ENCODE measurements at regions not wholly inside any gene's neighbourhood (a gene's known extent, or its start where the extent isn't known, plus 50 kb on each side); places are given as distances from the start of the nearest gene placed in this dataset.

DNA sequence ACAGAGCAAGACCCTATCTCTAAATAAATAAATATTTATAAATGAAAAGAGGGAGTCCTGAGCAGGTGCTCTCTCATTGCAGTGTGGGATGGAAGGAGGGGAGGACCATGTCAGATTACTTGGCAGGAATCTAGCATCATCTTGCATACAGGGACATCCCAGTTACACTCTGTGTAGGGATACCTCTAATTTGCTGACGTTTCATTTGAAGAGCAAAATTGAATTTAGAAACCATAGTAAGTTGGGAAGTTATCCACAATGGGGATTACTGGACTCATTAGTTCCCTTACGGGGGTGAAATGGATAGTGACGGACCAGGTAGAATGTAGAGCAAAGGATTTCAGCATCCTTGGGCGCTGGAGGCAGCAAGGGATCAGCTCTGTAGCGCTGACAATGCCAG, 52.1 kb downstream of the ARHGEF18 start (continued):
- TF ChIP-seq ZNF449 (CRISPR knock-in tag; IDR thresholded peaks at IDR 0.05) (no peak), SMARCE1 (IDR thresholded peaks at IDR 0.05) (no peak), MAFG (tag; conservative IDR thresholded peaks at IDR 0.05) (0 out of 2 replicates have a peak, but pooled peaks have one; percentile 35), ZNF644 (tag; IDR thresholded peaks at IDR 0.05; ENCODE audit: low read depth) (no peak), HDAC2 (IDR thresholded peaks at IDR 0.05) (no peak), MAFK (IDR thresholded peaks at IDR 0.05; ENCODE audit: low read length) (peak; percentile 47; the same call in 1 of the 2 replicates), EP400 (IDR thresholded peaks at IDR 0.05) (no peak), CHD4 (IDR thresholded peaks at IDR 0.05; ENCODE audit: insufficient read depth, insufficient replicate concordance, low read depth, low read length, poor library complexity, severe bottlenecking) (no peak), TAF9B (IDR thresholded peaks at IDR 0.05; ENCODE audit: partially characterized antibody) (no peak)

GRCh38 chr19:7401694-7402093, 53.0 kb downstream of the ARHGEF18 start:
- ATAC-seq: no peak
- ChIA-PET POLR2A (no interaction called here), CTCF (ENCODE audit: low intra/inter-chr PET ratio) (no interaction called here)
- intact Hi-C loops (cut with micrococcal nuclease) (no loop called here), in situ Hi-C loops (cut with MboI) (no loop called here)
- DNase-seq (ENCODE audit: extremely low read depth in 1 of 4, low spot score in 3 of 4): no peak
- Histone ChIP-seq H3K9ac (ENCODE audit: insufficient read depth in 1 of 2, low read depth in 2 of 2, low read length in 2 of 2) (no peak overlapping the region), H3K27me3 (ENCODE audit: control insufficient read depth in 2 of 2, insufficient read depth in 2 of 2, low read length in 2 of 2) (no peaks in the 10 kb centered on the region), H3K4me3 (no peak overlapping the region), H3K4me2 (ENCODE audit: insufficient read depth, low read length) (no peak overlapping the region), H3K9me3 (replicated peaks; ENCODE audit: control insufficient read depth, insufficient read depth, low read depth, low read length) (no peaks in the 10 kb centered on the region), H3K79me2 (ENCODE audit: control insufficient read depth, insufficient read depth, low read length) (peaks cover 7% of the 10 kb centered on the region), H3K36me3 (ENCODE audit: control insufficient read depth, insufficient read depth, low read length) (no peaks in the 10 kb centered on the region; the same call in 2 of the 3 replicates), H3K27ac (ENCODE audit: extremely low read depth, low read depth, low read length) (no peak overlapping the region), H2AFZ (ENCODE audit: low read depth, low read length) (no peak overlapping the region), H4K20me1 (replicated peaks; ENCODE audit: control insufficient read depth, insufficient read depth, low read length) (no peaks in the 10 kb centered on the region), H3K4me1 (replicated peaks in 1 of 2; ENCODE audit: control insufficient read depth in 2 of 2, insufficient read depth in 2 of 2, low read length in 2 of 2) (no peaks in the 10 kb centered on the region; a peak in 2 of 5 replicates), H3K9me1 (ENCODE audit: control insufficient read depth, insufficient read depth, low read length) (peaks cover 3% of the 10 kb centered on the region)
- no peak for FAIRE-seq
- WGBS (ENCODE audit: insufficient coverage, low coverage, missing lambda C conversion rate): 93% methylated on average over 3 of the region's 3 CpGs
- no TSS peak for BruUV-seq (replicated peaks)
- TF ChIP-seq ZNF146 (CRISPR knock-in tag; IDR thresholded peaks at IDR 0.05; ENCODE audit: unreplicated experiment): peak; percentile 97
- no peak for TF ChIP-seq PML (IDR thresholded peaks at IDR 0.05; ENCODE audit: low read length)
- no peak for TF ChIP-seq ZNF609 (CRISPR knock-in tag; IDR thresholded peaks at IDR 0.05; ENCODE audit: borderline replicate concordance)
- TF ChIP-seq, protein P1, sequence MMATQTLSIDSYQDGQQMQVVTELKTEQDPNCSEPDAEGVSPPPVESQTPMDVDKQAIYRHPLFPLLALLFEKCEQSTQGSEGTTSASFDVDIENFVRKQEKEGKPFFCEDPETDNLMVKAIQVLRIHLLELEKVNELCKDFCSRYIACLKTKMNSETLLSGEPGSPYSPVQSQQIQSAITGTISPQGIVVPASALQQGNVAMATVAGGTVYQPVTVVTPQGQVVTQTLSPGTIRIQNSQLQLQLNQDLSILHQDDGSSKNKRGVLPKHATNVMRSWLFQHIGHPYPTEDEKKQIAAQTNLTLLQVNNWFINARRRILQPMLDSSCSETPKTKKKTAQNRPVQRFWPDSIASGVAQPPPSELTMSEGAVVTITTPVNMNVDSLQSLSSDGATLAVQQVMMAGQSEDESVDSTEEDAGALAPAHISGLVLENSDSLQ (IDR thresholded peaks at IDR 0.05): no peak
- TF ChIP-seq POLR2B (IDR thresholded peaks at IDR 0.05; ENCODE audit: low read depth, partially characterized antibody): no peak
- no peak for TF ChIP-seq ARNT (IDR thresholded peaks at IDR 0.05)
- peak in 1 of 2 experiments; percentile 23; a peak in 1 of 4 replicates for TF ChIP-seq RCOR1 (IDR thresholded peaks at IDR 0.05; ENCODE audit: borderline replicate concordance in 1 of 2, low read depth in 2 of 2, low read length in 2 of 2)
